ENCODE measurements at regions not wholly inside any gene's neighbourhood (a gene's known extent, or its start where the extent isn't known, plus 50 kb on each side); places are given as distances from the start of the nearest gene placed in this dataset.

DNA sequence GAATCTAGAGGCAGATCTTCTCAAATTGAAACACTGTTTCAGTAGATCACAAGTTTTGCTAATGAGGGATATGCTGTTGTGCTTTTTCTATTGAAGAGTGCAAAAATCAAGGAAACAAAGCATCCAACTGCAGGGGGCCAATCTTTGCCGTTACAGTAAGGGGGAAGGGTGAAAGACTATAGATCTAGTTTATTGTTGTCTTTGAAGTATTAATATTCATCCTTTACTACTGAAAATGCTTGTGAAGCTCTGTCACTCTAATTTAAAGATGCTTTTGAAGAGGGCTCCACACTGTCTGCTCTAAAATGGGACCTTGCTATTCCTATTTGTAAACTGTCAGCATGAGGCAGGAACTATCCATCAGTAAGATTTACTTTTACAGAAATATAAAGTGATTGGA is 110.3 kb downstream of the MBL2 start:
- intact Hi-C loops (cut with DNase I): no loop called here
- DNase-seq (ENCODE audit: low spot score): no peak

GRCh38 chr10:52663161-52663560 is 109.4 kb downstream of the MBL2 start:
- intact Hi-C loops (cut with DNase I): no loop called here
- no peak for DNase-seq (ENCODE audit: low spot score)

GRCh38 chr10:52664629-52665028 is 108.0 kb downstream of the MBL2 start:
- intact Hi-C loops (cut with DNase I): no loop called here
- no peak for DNase-seq (ENCODE audit: low spot score)

GRCh38 chr10:52665821-52666220 is 106.8 kb downstream of the MBL2 start:
- intact Hi-C loops (cut with DNase I): no loop called here
- DNase-seq (ENCODE audit: low spot score): no peak

DNA sequence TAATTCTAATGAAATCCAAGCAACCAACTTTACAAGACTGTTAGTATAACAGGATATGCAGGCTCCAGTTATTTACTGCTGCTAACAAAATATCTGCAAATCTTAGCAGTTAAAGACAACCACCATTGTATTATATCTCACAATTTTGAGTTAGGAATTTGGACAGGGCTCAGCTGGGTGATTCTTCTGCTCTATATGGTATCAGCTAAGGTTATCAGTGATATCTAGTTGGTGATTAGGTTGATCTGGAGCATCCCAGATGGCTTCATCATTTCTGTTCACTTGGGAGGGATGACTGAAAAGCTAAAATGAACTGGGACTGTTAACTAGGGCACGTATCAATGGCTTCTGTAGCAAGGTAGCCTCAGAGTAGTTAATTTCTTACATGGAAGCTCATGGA is 105.7 kb downstream of the MBL2 start:
- no peak for DNase-seq (ENCODE audit: low spot score)
- intact Hi-C loops (cut with DNase I): no loop called here

DNA sequence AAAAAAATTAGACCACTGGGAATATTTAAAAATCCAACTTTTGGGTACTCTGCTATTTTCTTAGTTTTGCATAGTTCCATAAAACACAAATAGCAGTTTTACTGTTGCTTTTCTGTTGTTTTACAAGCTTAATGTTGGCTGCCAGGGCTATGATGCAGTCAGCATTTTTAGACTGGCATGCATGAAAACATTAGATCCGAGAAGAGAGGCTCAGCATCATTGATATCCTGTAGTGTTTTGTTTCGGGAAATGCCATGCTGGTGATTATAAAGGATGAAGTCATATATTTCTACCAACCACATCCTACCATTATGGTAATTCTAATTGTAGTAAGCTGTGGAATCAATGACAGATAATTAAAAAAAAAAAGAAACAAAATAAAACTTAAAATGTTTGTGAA is 104.6 kb downstream of the MBL2 start:
- intact Hi-C loops (cut with DNase I): no loop called here

GRCh38 chr10:52672880-52673279 is 99.7 kb downstream of the MBL2 start:
- DNase-seq (ENCODE audit: low spot score): no peak
- intact Hi-C loops (cut with DNase I): no loop called here

More for the DNA sequence above, 104.6 kb downstream of the MBL2 start:
- DNase-seq (ENCODE audit: low spot score): no peak

DNA sequence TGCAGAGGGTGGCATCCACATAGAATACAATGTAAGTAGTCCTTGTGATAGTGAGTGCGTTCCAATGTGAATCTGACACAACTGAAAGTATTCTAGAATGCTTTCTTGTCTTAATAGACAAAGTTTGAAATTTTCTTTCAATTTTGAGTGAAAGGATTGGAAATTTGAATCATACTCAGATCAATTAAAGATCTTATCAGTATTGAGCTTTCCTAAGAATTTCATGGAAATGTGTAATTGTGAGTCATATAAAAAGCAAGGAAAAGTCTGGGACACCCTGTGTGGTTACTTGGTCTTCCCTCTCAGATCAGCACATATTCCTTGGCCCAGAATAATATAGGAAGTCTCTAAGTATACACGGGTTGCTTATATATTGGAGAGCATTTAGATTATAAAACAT is 99.1 kb downstream of the MBL2 start:
- intact Hi-C loops (cut with DNase I): no loop called here
- DNase-seq (ENCODE audit: low spot score): no peak

DNA sequence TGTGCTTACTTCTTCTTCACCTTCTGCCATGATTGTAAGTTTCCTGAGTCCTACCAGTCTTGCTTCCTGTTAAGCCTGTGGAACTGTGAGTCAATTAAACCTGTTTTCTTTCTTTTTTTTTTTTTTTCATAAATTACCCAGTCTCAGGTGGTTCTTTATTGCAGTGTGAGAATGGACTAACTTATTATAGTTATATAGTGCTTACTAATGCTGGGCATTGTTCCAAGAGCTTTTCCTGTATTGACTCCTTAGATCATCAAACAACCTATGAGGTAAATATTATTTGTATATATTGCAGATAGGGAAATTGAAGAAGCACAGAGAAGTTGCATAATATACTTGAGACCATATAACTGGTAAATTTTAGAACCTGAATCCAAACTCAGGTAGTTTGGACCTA is 98.1 kb downstream of the MBL2 start:
- intact Hi-C loops (cut with DNase I): no loop called here
- DNase-seq (ENCODE audit: low spot score): no peak

- intact Hi-C loops (cut with DNase I): no loop called here
- DNase-seq (ENCODE audit: low spot score): no peak
Measured at GRCh38 chr10:52677086-52677485, 95.5 kb downstream of the MBL2 start.

- intact Hi-C loops (cut with DNase I): no loop called here
- no peak for DNase-seq (ENCODE audit: low spot score)
Measured at GRCh38 chr10:52678611-52679010, 94.0 kb downstream of the MBL2 start.

GRCh38 chr10:52679117-52679516 is 93.5 kb downstream of the MBL2 start:
- intact Hi-C loops (cut with DNase I): no loop called here
- no peak for DNase-seq (ENCODE audit: low spot score)

- DNase-seq (ENCODE audit: low spot score): no peak
- intact Hi-C loops (cut with DNase I): no loop called here
Measured at GRCh38 chr10:52682766-52683165, 89.8 kb downstream of the MBL2 start.

DNA sequence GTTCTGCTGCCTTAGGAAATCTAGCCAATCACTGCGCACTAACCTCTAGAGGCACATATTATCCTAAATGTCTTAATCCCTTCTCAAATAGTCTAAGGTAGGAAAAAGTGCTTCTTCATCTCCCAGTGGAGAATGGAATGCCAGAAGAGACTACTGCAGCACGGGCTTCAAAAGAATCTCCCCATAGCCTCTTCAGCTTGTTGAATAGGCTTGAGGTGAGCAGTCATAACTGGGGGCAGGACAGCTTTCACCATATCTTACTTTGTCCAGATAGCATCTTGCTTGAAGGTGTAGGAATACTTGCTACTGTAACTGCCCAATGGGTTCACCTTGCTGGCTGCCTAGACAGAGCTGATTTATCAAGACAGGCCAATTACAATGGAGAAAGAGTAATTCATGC is 88.8 kb downstream of the MBL2 start:
- intact Hi-C loops (cut with DNase I): no loop called here
- no peak for DNase-seq (ENCODE audit: low spot score)

GRCh38 chr10:52688899-52689298 is 83.7 kb downstream of the MBL2 start:
- no peak for DNase-seq (ENCODE audit: low spot score)
- intact Hi-C loops (cut with DNase I): no loop called here

GRCh38 chr10:52696232-52696631 is 76.4 kb downstream of the MBL2 start:
- intact Hi-C loops (cut with DNase I): no loop called here

DNA sequence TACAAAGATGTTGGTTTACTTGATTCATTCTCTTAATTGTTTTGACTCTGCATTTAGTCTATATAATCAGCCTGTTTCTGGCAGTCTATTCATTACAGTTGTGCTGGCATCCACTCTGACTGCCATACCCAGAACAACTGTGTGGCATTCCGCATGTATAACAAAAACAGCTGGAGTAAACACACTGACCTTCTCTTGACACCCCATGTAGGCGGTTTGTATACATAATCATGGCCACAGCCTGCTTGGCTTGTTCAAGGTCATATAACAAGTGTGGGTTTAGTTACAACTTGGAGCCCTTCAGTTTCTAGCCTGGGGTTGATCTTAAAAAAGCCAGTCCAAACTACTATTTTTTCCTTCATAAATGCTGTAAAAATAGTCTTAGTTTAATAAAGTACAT is 70.9 kb downstream of the MBL2 start:
- no peak for DNase-seq (ENCODE audit: low spot score)
- intact Hi-C loops (cut with DNase I): no loop called here

More at GRCh38 chr10:52696232-52696631, 76.4 kb downstream of the MBL2 start:
- DNase-seq (ENCODE audit: low spot score): no peak

GRCh38 chr10:52703451-52703850 is 69.1 kb downstream of the MBL2 start:
- DNase-seq (ENCODE audit: low spot score): no peak
- intact Hi-C loops (cut with DNase I): no loop called here

- no peak for DNase-seq (ENCODE audit: low spot score)
- intact Hi-C loops (cut with DNase I): no loop called here
Measured at GRCh38 chr10:52703898-52704297, 68.7 kb downstream of the MBL2 start.

GRCh38 chr10:52706332-52707070 is 66.1 kb downstream of the MBL2 start:
- intact Hi-C loops (cut with DNase I): no loop called here

More at GRCh38 chr10:52706332-52707070, 66.1 kb downstream of the MBL2 start:
- no peak for DNase-seq (ENCODE audit: low spot score)

Measured in posterior vena cava (tissue), 2 donors.